GM19324 (cell line): ENCODE measurements at regions not wholly inside any gene's neighbourhood (a gene's known extent, or its start where the extent isn't known, plus 50 kb on each side); places are given as distances from the start of the nearest gene placed in this dataset.
A peak's percentile ranks its signal among the peaks of the same experiment; 100 is the strongest.

Source experiments
- ATAC-seq: cut with Tn5 transposase; IDR thresholded peaks from one replicate; pipeline ENCODE4 v1.9.1; 2021; ENCODE audit warnings: mild to moderate bottlenecking, moderate library complexity; ENCODE audit not compliant: unreplicated experiment, low FRiP score

GRCh38 chr12:4032924-4033615 is 159.9 kb upstream of the PARP11 start:
- ATAC-seq, result no peak

DNA sequence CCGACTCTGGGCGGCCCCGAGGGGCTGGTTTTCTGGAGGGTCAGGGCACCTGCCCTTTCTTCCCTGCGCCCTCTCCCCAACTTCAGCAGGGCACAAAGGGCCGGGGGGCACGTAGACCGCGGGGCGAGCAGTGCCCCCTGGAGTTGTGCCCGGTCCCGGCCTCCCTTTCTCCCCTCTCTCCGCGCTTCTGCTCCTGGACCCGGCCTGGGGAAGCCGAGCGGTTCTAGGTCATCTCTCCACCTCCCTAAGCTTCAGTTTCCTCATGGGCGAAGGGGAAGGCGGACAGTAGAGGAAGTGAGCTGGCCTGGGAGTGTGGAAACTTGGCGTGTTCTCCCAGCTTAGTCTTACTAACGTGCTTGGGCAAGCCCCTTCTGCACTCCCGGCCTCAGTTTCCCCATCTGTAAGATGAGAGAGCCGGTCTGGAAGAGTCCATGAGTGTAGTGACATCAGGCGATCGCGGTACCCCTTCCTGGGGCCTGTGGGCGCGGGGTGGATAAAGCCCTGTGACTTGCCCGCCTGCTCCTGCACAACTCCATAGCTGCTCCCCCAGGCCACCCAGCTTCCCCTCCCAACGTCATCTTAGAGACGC is 158.6 kb upstream of the PARP11 start:
- ATAC-seq, result no peak

GRCh38 chr12:4030929-4031702 is 157.9 kb upstream of the PARP11 start:
- peak; percentile 69 for ATAC-seq

- no peak for ATAC-seq
Measured at GRCh38 chr12:4027412-4027811, 154.2 kb upstream of the PARP11 start.

GRCh38 chr12:4026517-4026916 is 153.3 kb upstream of the PARP11 start:
- no peak for ATAC-seq

GRCh38 chr12:4026020-4026358 is 152.8 kb upstream of the PARP11 start:
- no peak for ATAC-seq

- no peak for ATAC-seq
Measured at GRCh38 chr12:4025181-4026019, 152.2 kb upstream of the PARP11 start.

GRCh38 chr12:4024701-4025100 is 151.5 kb upstream of the PARP11 start:
- ATAC-seq, result no peak

GRCh38 chr12:4015225-4016091 is 142.3 kb upstream of the PARP11 start:
- no peak for ATAC-seq

GRCh38 chr12:4014858-4015224 is 141.6 kb upstream of the PARP11 start:
- no peak for ATAC-seq

- no peak for ATAC-seq
Measured at GRCh38 chr12:4014444-4014843, 141.2 kb upstream of the PARP11 start.

GRCh38 chr12:4012977-4013968 is 140.1 kb upstream of the PARP11 start:
- ATAC-seq, result no peak

- ATAC-seq, result no peak
Measured at GRCh38 chr12:4012073-4012472, 138.9 kb upstream of the PARP11 start.

- no peak for ATAC-seq
Measured at GRCh38 chr12:4011597-4011996, 138.4 kb upstream of the PARP11 start.

GRCh38 chr12:4009979-4010704 is 136.9 kb upstream of the PARP11 start:
- ATAC-seq, result no peak

- no peak for ATAC-seq
Measured at GRCh38 chr12:4006743-4007142, 133.5 kb upstream of the PARP11 start.

DNA sequence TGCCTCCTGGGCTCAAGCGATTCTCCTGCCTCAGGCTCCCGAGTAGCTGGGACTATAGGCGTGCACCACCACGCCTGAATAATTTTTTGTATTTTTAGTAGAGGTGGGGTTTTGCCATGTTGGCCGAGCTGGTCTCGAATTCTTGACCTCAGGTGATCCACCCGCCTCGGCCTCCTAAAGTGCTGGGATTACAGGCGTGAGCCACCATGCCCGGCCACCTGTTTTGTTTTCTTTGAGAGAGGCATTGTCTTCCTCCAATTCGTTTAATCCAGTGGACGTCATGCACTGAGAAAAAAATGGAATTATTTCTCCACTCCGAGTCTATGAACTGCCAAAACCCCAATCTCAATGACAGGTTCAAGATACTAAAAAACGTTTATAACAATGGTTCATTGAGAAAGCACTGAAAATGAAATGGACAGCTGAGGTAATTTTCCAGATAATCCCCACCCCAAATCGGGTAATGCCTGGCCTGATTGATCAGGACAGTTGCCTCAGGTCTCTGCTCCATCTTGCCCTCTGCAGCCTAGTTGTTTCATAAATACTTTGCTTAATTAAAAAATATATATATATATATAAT is 132.7 kb upstream of the PARP11 start:
- no peak for ATAC-seq

- ATAC-seq, result no peak
Measured at GRCh38 chr12:4003576-4003975, 130.4 kb upstream of the PARP11 start.
